Embryonic facial prominence (tissue), 1 donor: ENCODE measurements at regions not wholly inside any gene's neighbourhood (a gene's known extent, or its start where the extent isn't known, plus 50 kb on each side); places are given as distances from the start of the nearest gene placed in this dataset.
"Not testable (repeated sequence)": the region's sequence is repeated elsewhere in the genome, so short reads cannot be mapped to it uniquely, and the experiment has no call there.

Experiments used
- DNase-seq: peaks from one replicate; pipeline ENCODE4 v3.0.0-alpha.2; 2016; ENCODE audit errors: extremely low spot score

GRCh38 chr16:17556276-17557052 is 85.7 kb upstream of the XYLT1 start:
- DNase-seq: no peak

- DNase-seq: no peak
Measured at GRCh38 chr16:17555176-17555575, 84.4 kb upstream of the XYLT1 start.

DNA sequence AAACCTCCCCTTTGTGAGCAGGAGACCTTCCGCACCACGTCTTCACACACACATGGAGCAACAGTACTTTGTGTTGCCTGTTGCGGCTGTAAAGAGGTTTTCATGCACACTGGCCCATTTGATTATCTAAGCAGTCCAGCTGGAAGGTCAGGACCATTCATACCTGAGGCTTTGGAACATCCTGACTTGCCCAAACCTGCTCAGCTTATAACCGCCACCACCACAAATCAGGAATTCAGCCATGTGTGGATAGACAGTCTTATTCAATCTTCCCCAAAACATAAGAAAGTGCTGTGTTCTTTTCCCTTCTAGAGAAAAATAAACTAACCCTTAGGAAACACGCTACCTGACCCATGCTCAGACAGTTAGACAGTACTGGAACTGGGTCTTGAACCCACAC is 81.6 kb upstream of the XYLT1 start:
- no peak for DNase-seq

DNA sequence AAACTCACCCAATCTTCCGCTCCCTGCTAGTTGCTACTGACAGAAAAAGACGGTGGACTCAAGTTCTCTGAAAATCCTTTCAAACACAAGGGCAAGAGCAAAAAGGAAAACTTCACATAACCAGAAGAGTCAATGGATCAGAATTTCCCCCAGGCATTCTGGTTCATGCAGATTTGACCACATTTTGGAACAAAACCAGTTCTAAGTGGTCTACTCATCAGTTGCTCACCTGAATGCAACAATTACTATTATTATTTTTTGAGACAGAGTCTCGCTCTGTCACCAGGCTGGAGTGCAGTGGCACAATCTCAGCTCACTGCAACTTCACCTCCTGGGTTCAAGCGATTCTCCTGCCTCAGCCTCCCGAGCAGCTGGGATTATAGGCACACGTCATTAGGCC is 80.9 kb upstream of the XYLT1 start:
- DNase-seq: not testable (repeated sequence)

DNA sequence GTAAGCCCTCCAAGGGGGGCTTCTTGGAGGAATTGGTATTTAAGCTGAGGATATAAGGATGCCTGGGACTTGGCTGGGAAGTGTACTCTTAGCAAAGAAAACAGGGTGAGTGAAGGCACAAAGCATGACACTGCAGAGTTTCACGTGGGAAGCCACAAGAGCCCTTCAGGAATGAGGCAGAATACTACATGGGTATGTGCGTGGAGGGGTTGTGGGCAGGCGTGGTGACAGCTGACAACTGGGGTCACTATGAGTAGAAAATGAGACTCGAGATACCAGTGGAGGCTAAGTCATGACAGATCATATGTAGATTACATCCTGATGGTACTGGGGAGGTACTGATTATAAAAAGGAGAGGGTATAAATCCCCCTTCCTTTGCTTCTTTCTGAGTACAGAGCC is 78.1 kb upstream of the XYLT1 start:
- no peak for DNase-seq

GRCh38 chr16:17544785-17545184 is 74.0 kb upstream of the XYLT1 start:
- DNase-seq: no peak

- DNase-seq: no peak
Measured at GRCh38 chr16:17544304-17544703, 73.5 kb upstream of the XYLT1 start.

DNA sequence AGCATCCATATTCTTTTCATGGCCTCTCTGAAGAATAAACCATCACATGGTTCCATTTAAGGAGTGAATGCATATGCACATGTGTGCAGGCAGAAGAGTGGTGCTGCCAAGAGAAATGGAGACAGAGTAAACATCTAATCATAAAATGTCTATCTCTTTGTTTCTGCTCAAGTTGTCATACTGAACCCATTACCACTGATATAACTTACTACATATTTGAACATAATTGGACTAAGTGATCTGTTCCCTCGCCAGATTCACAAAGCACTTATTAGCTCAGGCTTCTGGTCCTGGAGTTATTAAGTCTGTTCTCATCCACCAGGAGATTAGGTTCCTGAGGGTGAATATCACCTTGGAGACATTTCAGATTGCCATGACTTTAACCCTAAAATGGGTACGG is 72.3 kb upstream of the XYLT1 start:
- no peak for DNase-seq

- no peak for DNase-seq
Measured at GRCh38 chr16:17541324-17541723, 70.6 kb upstream of the XYLT1 start.

DNA sequence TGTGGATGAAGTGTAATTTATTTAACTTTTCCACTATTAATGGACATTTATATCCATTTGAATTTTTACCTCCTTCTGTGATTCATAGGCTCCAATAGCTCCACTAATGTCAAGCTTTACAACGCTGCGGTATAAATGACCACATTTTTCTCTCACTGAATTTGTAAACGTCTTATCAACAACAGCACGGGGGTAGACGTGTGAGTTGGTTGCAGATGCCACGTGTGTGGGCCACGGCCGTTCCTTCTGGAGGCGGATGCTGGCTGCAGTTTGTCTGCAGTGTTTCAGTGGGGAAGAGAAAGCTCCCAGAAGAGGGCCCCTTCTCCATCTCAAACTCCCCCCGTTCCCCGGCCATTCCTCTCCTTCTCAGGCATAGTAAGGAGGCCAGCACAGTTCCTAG is 68.2 kb upstream of the XYLT1 start:
- no peak for DNase-seq

DNA sequence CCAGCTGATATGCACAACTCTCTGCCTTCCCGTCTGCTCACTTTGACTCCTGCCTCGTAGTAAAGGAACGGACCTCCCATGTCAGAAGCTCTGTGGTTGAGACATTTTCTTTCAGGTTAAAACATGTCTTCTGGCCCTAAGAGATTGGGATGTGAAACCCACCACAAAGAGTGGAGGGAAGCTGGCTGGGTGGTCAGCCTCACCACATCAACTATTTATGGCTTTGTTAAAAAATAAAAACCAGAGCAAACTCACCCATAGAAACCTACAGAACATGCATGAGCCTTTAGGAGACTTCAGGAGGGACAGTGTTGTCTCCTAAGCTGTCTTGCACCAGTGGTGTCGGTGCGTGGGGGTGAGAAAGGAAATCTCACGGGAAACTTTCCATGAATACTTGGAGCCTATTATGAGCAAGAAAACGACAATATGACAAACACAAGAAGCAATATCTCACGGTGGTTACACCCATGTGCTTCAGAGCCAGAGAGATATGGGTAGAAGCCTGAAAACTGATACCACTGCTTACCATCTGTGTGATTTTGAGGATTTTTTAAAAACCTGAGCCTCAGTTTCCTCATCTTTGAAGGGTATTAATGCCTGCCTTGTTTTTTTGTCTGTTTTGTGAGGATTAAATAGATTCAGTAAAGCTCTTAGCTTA is 61.7 kb upstream of the XYLT1 start:
- no peak for DNase-seq

- no peak for DNase-seq
Measured at GRCh38 chr16:17529982-17530760, 59.4 kb upstream of the XYLT1 start.

DNA sequence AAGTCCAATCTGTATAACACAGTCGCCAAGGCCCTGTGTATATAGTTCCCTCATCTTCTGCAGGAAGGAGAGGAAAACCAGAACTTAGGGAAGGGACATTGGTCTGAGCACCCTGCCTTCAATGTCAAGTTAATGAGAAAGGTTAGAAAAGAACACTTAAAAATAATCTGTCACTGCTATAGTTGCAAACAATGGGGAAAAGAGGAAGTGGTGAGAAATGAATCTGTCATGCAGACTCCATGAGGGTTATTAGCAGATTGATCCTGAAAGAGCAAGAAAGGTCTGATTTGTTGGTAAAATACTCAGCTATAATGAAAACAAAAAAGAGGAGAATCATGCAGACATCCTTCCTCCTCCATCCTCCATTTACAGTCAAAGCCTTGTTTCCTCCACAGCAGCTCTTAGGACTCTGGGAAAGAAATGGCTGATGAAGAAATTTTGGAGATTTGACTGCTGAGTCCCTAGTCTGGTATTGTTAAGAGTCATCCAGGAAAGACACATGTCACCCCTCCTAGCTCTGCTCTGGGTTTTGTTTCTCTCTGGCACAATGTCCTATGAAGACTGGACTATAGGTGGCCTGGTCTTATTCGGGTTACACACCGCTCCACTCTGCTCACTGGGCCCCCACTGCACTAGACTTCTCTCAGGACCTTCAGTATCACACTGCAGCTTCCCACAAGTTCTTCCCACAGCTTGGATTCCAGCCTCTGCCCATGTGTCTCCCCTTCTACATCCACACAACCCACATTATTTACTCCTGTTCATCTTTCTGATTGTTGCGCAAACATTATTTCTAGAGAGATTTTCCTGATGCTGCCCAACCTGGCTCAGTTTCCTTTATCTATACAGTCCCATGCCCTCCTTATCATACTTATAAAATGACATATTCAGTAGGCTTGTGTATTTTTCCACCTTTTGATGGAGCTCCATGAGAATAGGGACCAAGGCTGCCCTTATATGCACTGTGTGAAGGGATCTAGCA is 56.5 kb upstream of the XYLT1 start:
- DNase-seq: no peak

- DNase-seq: no peak
Measured at GRCh38 chr16:17524656-17525055, 53.9 kb upstream of the XYLT1 start.

DNA sequence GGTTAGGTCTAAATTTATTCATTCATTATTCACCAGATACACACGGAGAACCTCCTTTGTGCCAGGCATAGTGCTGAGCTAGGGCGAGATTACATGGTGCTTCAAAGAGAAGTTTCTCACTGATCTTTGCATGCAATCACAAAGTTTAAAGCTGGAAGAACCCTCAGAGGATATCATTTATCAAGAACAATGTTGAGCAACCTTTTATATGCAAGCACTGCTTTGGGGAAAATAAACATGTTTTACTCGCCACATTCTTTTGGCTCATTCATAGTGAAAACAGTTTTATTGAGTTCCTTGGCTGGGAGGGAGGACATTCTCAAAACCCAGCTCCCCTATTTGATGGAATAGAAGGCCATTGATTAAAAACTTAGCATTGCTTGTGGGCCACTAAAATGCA is 49.8 kb upstream of the XYLT1 start:
- DNase-seq: no peak
